NCI-H524 treated with DMSO at 0.1 percent for 48 hours (cell line): ENCODE measurements at regions not wholly inside any gene's neighbourhood (a gene's known extent, or its start where the extent isn't known, plus 50 kb on each side); places are given as distances from the start of the nearest gene placed in this dataset.

Experiments
- DNase-seq: peaks from one replicate; lab custom pipeline; 2025; lab: John Stamatoyannopoulos, UW

GRCh38 chr5:2569774-2570542 lies 181.5 kb downstream of the IRX2 start:
- DNase-seq = no peak

- no peak for DNase-seq
These were observed 182.3 kb downstream of the IRX2 start for GRCh38 chr5:2569176-2569575.

- DNase-seq = no peak
These were observed 185.2 kb downstream of the IRX2 start for GRCh38 chr5:2566284-2566683.

- no peak for DNase-seq
These were observed 186.3 kb downstream of the IRX2 start for GRCh38 chr5:2565147-2565546.

- no peak for DNase-seq
These were observed 188.4 kb downstream of the IRX2 start for GRCh38 chr5:2563046-2563445.

GRCh38 chr5:2562036-2562435 lies 189.4 kb downstream of the IRX2 start:
- no peak for DNase-seq

- DNase-seq = no peak
These were observed 191.0 kb downstream of the IRX2 start for GRCh38 chr5:2560435-2560834.

GRCh38 chr5:2557435-2557834 lies 194.0 kb downstream of the IRX2 start:
- DNase-seq = no peak

- no peak for DNase-seq
These were observed 195.0 kb downstream of the IRX2 start for GRCh38 chr5:2556375-2556966.

GRCh38 chr5:2553611-2554010 lies 197.9 kb downstream of the IRX2 start:
- DNase-seq = no peak

- DNase-seq = no peak
These were observed 201.0 kb downstream of the IRX2 start for GRCh38 chr5:2550509-2550908.

- no peak for DNase-seq
These were observed 201.6 kb downstream of the IRX2 start for GRCh38 chr5:2549900-2550299.

GRCh38 chr5:2549354-2549753 lies 202.1 kb downstream of the IRX2 start:
- DNase-seq = no peak

- no peak for DNase-seq
These were observed 204.5 kb downstream of the IRX2 start for GRCh38 chr5:2546938-2547337.

- no peak for DNase-seq
These were observed 207.5 kb downstream of the IRX2 start for GRCh38 chr5:2544003-2544402.

GRCh38 chr5:2542821-2543220 lies 208.7 kb downstream of the IRX2 start:
- no peak for DNase-seq

- no peak for DNase-seq
These were observed 209.5 kb downstream of the IRX2 start for GRCh38 chr5:2542026-2542425.

GRCh38 chr5:2538169-2538568 lies 213.3 kb downstream of the IRX2 start:
- DNase-seq = no peak

- no peak for DNase-seq
These were observed 213.9 kb downstream of the IRX2 start for GRCh38 chr5:2537378-2538145.

- DNase-seq = peak; percentile 39
These were observed 214.7 kb downstream of the IRX2 start for GRCh38 chr5:2536632-2537377.

GRCh38 chr5:2534970-2535369 lies 216.5 kb downstream of the IRX2 start:
- DNase-seq = no peak

- DNase-seq = no peak
These were observed 217.2 kb downstream of the IRX2 start for GRCh38 chr5:2534251-2534650.
